GM21390 (cell line): ENCODE measurements at regions not wholly inside any gene's neighbourhood (a gene's known extent, or its start where the extent isn't known, plus 50 kb on each side); places are given as distances from the start of the nearest gene placed in this dataset.

ENCODE experiments used
- ATAC-seq: cut with Tn5 transposase; IDR thresholded peaks from one replicate; pipeline ENCODE4 v1.9.1; 2021; ENCODE audit not compliant: unreplicated experiment

DNA sequence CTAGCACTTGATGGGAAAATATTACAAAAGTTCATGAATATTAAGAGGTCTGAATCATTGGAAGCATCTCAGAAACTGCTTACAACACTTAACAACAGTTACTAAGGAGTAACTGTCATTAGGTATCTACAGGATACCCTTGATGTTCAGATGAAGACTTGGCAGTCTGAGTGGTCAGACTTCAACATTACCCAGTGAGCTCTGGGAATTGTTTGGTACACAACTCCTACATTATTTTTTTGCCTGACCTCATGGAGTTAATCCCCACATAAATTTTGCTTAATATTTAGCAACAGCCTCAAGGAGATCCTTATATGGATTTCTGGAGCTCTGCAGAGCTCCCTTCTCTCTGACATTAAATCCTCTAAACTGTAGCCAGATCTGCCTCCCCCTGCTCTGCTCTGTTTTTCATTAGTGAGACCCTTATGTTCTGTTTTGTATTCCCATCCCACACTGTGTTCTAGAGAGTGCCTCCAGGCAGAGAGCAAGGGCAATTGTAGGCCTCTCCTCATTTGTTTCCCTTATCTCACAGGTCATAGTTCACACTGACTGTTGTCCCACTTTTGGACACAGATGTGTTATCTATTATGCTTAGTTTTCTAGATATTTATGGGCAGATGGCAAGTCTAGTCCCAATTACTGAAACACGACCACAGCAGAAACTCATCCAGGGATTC lies 368.8 kb downstream of the GASK1B start:
- no peak for ATAC-seq

DNA sequence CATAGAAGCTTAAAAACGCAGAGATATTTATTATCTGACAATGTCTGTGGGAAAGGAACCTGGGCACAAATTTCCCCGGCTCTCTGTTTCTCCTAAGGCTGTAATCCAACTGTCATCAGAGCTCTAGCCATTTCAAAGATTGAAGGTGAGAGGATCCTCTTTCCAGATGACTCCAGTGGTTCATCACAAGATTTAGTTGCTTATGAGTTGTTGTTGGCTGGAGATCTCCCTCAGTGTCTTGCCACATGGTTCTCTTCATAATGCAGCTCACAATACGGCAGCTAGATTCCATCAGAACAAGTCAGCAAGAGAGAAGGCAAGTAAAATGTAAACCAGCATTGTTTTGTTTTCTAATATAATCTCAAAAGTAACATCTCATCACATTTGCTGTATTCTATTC lies 369.4 kb downstream of the GASK1B start:
- ATAC-seq: no peak

DNA sequence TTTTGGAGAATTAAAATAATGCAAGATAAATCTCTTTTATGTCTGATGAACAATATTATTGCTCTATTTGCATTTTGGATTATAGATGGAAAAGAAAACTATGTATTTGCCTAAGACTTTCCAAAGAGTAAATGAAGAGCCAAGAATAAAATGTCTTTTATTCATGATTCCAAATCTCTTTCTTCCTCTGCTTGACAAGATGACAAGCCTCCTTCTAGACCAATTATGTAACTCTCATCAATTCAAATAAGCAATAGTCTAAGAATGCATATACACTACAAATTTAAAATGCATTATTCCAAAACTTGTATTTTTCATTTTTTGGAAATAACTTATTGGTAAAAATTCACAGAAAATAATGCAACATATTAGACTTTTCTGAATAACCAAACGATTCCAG lies 377.3 kb downstream of the GASK1B start:
- no peak for ATAC-seq

DNA sequence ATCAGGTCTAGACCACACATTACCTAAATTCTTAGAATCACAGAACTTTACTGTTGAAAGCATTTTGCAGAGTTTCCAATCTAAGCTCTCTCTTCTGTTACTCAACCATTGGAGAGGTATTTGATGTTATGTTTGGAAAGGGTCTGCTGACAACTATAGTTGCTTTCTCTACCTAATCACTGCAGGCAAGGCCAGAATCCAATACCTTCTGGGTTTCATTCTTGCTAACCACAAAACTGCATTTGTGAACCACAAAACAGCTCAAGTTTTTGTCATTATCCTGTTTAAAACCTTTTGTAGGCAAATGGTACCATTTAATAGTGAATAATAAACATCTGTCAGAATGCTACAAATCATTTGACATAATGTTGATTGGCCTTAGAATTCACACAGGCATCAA lies 380.1 kb downstream of the GASK1B start:
- no peak for ATAC-seq

DNA sequence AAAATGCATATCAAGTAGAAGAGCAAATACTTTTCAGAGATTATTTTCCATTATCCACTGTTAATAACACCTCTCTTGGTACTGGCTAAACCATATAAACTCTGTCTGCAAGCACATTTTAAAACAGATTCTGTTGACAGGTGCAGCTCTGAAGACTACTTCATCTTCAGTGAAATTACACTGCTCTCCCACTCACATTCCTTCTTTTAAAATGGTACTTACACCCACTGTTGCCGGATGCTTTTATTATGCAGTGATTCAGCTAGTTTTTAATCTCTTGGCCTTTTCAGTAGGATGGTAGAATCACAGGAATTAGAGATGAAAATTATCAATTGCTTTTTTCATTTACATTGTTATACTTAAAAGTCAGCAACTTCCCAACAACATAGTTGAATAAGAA lies 381.6 kb downstream of the GASK1B start:
- ATAC-seq: no peak

DNA sequence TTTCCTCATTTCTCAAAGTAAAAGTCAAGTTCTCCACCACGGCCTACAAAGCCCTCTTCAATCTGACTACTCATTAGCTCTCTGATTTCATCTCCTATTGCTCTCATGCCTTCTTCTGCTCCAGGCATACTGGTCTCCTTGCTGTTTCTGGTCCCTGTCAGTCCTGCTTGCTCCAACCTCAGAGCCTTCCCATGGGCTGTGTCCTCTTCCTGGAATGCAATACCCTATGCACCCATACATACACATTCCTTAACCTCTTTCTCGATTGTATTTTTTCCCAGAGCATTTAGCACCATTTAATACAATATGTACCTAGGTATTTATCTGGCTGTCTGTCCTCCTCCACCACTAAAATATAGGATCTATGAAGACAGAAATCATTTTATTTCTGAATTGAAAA lies 385.2 kb downstream of the GASK1B start:
- no peak for ATAC-seq

DNA sequence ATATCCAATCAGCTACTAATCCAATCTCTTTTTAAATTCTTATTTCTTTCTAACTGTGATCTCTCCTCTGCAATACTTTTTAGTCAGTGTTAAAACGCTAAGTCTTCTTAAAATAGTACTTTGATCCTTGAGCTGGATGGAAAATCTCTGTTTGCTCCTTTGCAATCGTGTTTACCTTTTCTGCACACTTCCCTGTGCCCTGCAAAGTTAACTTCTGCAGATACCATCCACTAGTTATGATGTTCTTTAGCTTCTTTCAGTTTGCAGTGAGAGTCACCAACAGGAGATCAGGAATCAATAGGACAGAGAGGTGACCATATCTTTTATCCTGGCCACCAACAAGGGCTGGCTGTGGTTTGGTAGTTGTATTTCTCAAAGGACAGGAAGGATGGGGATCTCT lies 391.5 kb downstream of the GASK1B start:
- ATAC-seq: no peak

DNA sequence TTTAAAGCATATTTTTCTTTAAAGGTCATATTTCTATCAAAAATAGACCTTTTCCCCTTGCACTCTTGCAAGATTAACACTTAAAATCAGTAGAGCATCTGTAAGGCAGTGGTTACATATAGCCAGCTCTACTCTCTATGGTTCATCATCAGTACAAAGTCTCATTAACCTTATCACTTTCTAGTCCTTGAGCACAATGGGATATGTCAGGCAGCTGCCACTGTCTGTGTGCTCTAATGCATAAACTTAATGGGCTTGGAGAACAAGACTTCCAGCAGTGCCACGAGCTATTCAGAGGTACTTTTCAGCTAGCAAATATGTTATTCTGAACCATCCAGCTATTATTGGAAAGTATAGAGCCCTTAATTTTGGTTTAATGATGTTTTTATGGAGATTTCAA lies 393.7 kb downstream of the GASK1B start:
- ATAC-seq: no peak

DNA sequence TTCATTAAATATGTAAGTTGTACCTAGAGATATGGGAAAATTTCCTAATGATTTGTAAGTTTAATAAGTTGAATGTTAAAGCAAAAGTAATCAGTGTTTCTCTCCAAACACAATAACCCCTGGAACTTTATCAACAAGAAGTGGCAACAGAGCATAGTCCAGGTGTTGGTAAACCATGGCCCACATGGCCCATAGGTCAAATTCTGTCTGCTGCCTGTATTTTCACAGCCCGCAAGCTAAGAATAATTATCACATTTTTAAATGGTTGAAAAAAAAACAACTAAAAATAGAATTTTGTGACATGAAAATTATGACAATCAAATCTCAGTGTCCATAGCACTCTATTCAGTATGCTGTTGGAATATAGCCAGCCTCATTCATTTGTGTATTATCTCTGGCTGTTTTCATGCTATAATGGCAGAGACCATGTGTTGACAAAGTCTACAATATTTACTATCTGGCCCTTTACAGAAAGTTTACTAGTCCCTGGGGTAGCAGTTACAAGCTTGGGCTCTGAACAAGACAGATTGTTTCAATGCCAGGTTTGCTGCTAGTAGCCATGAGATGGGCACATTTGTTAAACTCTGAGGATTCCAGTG lies 395.8 kb downstream of the GASK1B start:
- ATAC-seq: no peak

DNA sequence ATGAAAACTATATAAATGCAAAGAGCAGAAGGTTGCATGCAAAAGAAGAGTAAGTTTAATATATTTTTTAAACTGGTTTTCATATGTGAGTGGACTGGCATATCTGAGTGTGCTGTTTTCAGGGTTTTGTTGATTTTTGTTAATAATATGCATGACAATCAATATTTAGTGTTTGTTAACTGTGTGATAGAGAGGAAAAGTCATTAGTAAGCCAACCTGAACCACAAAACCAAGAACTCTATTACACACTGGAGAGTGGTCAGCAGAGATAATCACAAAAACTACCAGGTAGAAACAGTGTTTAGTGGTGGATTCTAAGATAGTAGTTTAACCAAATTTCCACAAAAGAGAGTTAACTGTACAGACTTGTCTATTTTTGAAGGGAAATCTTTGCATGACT lies 396.9 kb downstream of the GASK1B start:
- no peak for ATAC-seq

DNA sequence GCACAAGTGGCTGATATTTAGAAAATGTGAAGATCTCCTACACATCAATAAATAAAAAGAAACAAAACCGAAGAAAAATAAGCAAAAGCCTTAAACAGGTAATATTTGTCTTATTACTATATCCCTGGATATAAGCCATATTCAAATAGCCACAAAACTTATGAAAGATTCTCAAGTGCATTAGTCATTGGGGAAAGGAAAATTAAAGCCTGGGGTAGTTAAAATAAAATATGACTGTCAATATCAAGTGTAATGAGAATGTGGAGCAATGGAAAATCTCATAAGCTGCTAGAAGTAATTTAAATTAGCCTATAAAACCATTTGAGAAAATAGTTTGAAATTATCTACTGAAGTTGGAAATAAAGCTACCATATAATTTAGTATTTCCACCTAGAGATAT lies 399.9 kb downstream of the GASK1B start:
- no peak for ATAC-seq

DNA sequence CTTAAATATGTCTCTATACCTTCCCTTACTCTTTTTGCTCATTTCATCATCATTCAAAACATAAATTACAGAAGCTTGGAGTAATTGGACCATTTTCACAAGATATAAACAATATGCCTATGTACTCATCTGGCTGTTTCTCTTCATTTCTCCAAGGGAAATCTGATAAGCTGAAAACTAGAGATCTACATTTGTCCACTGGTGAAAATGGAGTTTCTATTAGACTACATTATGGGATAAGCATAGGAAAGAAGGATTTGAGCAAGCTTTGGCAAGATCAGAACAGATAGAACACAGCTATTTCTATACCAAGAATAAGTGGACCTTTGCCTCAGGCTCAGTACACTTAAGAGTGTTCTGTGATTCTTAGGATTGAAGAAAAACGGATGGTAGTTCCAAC lies 404.4 kb downstream of the GASK1B start:
- no peak for ATAC-seq

DNA sequence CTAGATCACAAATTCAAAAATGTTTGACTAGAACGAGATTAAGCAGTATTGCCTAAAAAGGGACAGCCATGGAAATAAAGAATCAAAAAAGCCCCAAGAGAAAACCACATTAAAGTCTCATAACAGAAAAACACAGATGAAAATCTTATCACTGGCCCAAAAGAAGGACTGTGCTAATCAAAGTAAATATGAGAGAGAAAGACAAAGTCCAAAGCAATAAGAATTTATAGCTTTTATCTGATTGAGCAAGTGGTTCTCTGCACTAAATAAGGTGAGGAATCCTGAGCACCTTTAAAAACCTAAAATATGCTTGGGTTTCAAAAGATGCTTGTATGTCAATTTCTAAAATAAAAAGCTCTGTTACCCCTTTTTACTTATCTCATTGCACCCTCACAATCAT lies 409.3 kb downstream of the GASK1B start:
- no peak for ATAC-seq

DNA sequence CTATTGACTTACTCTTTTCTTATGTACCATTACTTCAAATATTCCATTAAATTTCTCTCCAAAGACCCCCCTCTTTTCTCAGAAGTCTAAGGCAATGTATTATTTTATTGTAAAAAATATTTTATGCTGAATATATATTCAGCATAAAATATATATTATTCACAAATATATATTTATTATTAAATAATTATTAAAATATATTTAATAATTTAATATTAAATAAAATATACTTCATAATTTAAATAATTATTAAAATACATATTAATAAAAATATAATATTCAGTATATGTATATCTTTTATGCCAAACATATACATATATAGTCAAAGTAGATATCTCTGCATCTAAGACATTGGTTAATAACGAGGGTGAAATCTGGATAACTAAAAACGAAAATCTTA lies 418.4 kb downstream of the GASK1B start:
- no peak for ATAC-seq

DNA sequence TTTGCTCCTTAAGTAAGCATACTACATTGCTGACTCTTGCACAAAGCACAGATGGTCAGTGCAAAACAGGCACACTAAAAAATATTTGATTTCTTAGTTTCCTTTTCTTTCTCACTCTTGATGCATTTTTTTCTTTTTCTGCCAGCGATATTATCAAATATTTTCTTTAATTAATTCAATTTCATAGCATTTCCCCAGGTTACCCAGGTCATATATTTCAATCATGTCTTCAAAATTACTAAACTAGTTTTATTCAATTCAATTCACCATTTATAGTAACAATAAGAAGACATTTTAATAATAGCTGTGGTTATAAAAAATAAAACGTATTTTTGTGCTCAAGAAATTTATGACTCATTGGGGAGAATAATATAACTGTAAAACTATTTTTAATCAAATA lies 421.2 kb downstream of the GASK1B start:
- ATAC-seq: no peak

DNA sequence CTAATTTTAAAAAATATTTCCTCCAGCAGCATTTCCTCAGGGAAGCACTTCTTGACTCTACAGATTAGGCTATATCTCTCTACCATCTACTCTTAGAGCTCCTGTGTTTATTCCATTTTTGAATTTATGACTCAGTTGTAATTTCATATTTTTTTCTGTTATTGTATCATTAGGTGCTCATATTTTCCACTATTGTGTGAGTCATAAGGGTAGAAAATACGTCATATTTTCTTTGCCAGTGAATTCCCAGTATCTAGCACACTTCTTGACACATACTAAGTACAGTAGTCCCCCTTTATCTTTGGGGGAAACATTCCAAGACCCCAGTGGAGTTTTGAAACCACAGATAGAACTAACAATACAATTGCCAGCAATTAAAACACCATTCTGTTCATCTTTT lies 431.2 kb downstream of the GASK1B start:
- ATAC-seq: no peak

DNA sequence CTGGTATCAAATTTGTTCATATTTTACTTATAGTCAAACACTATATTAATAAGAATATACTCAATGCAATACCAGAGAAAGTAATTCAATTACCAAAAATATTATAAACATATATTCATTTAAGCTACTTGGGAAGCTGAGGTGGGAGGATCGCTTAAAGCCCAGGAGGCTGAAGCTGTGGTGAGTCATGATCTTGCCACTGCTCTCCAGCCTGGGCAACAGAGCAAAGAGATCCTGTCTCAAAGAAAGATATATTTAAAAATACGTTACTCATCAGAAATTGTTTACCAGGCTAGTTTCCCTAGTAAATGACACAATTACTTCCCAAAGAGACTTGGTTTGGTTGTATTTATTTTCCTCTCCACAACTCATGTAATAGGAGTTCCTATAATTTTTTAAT lies 433.6 kb downstream of the GASK1B start:
- no peak for ATAC-seq

DNA sequence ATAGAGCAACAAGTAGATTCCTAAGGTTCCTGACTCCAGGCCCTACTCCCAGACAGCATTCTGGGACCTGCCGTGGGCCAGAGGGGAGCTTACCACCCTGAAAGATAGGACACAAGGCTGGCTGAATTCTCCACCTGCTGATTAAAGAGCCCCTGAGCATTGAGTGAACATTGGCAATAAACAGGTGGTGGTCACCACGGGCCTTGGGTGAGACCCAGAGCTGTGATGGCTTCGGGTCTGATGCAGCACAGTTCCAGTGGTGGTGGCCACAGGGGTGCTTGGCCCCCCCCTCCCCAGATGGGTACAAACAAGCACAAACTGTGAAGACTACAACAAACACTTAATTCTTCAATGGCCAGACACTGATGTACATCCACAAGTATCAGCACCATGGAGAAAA lies 444.6 kb downstream of the GASK1B start:
- ATAC-seq: no peak

DNA sequence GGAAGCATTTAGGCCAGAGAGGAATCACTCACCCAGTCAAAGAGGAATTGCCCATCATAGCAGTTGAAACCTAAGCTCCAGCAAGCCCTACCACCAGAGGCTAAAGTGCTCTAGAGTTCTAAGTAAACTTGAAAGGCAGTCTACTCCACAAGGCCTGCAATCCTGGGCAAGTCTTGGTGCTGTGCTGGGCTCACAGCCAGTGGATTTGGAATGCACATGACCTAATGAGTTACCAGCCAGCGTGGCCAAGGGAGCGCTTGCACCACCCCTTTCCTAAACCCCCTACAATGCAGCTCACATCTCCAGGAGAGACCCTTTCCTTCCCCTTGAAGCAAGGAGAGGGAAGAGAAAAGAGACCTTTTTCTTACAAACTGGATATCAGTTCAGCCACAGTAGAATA lies 445.7 kb downstream of the GASK1B start:
- ATAC-seq: no peak

DNA sequence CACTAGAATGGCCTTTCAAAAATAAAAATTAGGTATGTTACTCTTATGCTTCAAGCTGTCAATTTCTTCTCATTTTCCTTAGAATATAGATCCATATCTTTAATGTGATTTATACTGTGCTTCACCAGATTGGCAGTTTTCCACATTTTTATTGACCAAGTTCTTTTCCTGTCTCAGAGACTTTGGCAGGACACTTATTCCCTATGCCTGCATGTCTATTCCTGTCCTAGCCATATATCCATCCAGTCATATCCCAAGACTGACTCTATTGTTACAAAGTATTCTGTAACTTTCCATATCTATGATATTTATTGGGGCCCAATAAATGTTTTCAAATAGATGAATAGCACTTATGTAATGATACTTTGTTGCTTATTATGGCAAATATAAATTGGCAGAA lies 450.7 kb downstream of the GASK1B start:
- ATAC-seq: no peak

DNA sequence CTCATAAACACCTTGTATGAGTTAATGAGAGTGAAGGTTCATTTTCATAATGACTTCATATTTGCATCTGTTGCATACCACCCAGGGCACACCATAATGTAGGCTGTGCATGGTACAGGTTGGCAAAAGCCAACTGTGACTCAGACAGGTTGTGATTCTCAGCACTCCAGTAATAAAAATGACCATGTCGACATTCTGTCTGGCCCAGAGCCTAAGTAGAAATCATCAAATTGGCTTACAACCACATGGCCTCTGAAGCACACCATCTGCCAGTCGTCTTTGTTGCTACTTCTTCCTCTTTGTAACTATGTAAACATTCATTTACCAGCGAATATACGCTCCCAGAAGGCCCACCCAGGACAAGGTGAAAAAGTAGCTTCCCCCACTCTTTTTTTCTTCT lies 459.5 kb downstream of the GASK1B start:
- no peak for ATAC-seq

DNA sequence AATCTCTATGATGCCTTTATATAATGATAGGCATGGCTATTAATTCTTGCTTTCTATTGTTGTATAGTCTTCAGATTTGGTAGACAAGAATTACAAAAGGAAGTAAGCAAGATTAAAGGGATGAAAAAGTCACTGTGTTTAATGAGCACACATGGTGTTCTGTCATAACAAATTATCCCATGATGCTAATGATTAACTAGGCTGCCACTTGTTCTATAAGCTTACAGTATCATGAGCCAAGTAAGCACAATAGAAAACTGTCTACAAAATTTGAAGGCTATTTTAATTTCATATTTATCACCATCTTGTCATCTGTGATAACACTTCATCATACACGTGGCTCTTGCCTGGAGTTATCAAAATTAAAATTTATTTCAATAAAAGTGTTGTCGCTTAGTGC lies 466.7 kb downstream of the GASK1B start:
- no peak for ATAC-seq

DNA sequence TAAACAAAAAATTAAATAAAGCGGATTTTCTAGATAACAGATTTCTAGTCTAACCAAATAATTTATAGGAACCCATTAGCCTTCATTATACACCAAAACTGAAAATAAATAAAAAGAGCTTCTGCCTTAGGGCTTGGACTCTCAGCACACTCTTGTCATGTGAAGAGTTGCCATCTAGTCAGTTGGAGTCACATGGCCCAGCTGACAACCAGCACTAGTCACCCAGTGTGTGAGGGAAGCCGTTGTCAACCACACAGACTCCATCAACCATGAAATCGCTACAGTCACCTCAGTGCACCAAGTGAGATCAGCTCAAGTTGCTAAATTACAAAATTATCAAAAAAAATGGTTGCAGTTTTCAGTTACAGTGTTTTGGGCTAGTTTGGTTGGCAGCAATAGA lies 470.0 kb downstream of the GASK1B start:
- no peak for ATAC-seq

DNA sequence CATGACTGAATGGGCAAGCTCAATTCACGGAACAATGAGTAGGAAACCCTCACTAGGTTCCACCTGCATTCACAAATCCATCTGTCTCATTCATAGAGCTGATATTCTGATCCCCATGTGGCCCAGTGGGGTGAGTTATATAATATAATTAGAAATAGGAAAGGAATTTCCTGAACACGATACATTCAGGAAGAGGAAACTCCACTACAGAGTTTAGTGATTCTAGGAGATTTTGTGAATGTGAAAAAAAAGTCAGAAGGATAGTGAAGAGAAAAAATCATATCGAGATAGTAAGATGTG lies 471.2 kb downstream of the GASK1B start:
- ATAC-seq: no peak
